HL-60 (cell line): ENCODE measurements at regions not wholly inside any gene's neighbourhood (a gene's known extent, or its start where the extent isn't known, plus 50 kb on each side); places are given as distances from the start of the nearest gene placed in this dataset.
"Not testable (repeated sequence)": the region's sequence is repeated elsewhere in the genome, so short reads cannot be mapped to it uniquely, and the experiment has no call there.

Experiments
- DNase-seq, 2 experiments: peaks; one replicate each; pipeline ENCODE4 v3.0.0-alpha.2; 2010 to 2020; ENCODE audit warnings: low read depth in 1 of 2, low spot score in 1 of 2
- H3K27ac ChIP-seq: fragments of 250-450 bp; sonication (Bioruptor Pico); replicated peaks from 2 replicates; pipeline ENCODE4 v1.5.1; 2020; ENCODE audit warnings: mild to moderate bottlenecking, moderate library complexity
- H3K27me3 ChIP-seq: fragments of 250-450 bp; sonication (Bioruptor Pico); 2 replicates; pipeline ENCODE4 v1.5.1; 2021; ENCODE audit warnings: mild to moderate bottlenecking, moderate library complexity; ENCODE audit not compliant: insufficient read depth, poor library complexity, severe bottlenecking
- H3K4me3 ChIP-seq: replicated peaks from 2 replicates; pipeline ENCODE4 v1.5.1; 2011; ENCODE audit warnings: mild to moderate bottlenecking, control low read depth, low read length; ENCODE audit not compliant: insufficient read depth
- GABPA ChIP-seq: IDR thresholded peaks from 2 replicates; pipeline ENCODE4 v1.6.1; 2012; ENCODE audit warnings: low read depth
- POLR2AphosphoS5 ChIP-seq: IDR thresholded peaks from 2 replicates; pipeline ENCODE4 v1.6.1; 2012; ENCODE audit warnings: low read depth
- SPI1 ChIP-seq: IDR thresholded peaks from 2 replicates; pipeline ENCODE4 v1.6.1; 2012; ENCODE audit warnings: low read depth, mild to moderate bottlenecking, borderline replicate concordance
- TF ChIP-seq, protein P1 (sequence below): IDR thresholded peaks from one replicate; pipeline ENCODE4 v1.5.1; 2011; ENCODE audit warnings: low read length, control low read depth, inconsistent platforms; ENCODE audit not compliant: insufficient read depth
- TF ChIP-seq, protein P2 (sequence below): IDR thresholded peaks from 2 replicates; pipeline ENCODE4 v1.6.1; 2012; ENCODE audit warnings: low read depth; ENCODE audit not compliant: insufficient replicate concordance

DNA sequence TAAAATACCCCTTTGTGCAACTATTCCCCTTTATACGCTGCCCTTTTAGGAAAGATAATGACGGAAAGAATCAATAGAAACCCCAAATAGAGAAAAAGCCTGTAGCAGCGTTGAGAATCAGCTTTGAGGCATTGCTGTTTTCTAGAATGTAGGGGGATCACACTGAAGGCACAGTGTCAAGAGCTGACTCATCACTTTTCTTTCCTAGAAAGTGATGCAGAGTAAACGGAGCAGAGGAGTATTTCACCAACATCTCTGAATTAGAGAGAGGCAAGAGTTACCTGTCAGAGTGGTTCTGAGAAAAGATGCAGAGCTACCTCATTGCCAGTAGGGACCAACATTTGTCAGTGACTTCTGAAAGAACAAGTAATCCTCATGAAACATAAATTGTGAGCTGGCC, 269.8 kb upstream of the TMC3 start:
- H3K27ac ChIP-seq: no peak overlapping the region
- H3K4me3 ChIP-seq: no peak overlapping the region
- H3K27me3 ChIP-seq: no peaks in the 10 kb centered on the region
- DNase-seq: no peak
- TF ChIP-seq, protein P1, sequence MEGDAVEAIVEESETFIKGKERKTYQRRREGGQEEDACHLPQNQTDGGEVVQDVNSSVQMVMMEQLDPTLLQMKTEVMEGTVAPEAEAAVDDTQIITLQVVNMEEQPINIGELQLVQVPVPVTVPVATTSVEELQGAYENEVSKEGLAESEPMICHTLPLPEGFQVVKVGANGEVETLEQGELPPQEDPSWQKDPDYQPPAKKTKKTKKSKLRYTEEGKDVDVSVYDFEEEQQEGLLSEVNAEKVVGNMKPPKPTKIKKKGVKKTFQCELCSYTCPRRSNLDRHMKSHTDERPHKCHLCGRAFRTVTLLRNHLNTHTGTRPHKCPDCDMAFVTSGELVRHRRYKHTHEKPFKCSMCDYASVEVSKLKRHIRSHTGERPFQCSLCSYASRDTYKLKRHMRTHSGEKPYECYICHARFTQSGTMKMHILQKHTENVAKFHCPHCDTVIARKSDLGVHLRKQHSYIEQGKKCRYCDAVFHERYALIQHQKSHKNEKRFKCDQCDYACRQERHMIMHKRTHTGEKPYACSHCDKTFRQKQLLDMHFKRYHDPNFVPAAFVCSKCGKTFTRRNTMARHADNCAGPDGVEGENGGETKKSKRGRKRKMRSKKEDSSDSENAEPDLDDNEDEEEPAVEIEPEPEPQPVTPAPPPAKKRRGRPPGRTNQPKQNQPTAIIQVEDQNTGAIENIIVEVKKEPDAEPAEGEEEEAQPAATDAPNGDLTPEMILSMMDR: no peak
- no peak for TF ChIP-seq SPI1
- TF ChIP-seq GABPA: no peak
- no peak for TF ChIP-seq POLR2AphosphoS5
- TF ChIP-seq, protein P2, sequence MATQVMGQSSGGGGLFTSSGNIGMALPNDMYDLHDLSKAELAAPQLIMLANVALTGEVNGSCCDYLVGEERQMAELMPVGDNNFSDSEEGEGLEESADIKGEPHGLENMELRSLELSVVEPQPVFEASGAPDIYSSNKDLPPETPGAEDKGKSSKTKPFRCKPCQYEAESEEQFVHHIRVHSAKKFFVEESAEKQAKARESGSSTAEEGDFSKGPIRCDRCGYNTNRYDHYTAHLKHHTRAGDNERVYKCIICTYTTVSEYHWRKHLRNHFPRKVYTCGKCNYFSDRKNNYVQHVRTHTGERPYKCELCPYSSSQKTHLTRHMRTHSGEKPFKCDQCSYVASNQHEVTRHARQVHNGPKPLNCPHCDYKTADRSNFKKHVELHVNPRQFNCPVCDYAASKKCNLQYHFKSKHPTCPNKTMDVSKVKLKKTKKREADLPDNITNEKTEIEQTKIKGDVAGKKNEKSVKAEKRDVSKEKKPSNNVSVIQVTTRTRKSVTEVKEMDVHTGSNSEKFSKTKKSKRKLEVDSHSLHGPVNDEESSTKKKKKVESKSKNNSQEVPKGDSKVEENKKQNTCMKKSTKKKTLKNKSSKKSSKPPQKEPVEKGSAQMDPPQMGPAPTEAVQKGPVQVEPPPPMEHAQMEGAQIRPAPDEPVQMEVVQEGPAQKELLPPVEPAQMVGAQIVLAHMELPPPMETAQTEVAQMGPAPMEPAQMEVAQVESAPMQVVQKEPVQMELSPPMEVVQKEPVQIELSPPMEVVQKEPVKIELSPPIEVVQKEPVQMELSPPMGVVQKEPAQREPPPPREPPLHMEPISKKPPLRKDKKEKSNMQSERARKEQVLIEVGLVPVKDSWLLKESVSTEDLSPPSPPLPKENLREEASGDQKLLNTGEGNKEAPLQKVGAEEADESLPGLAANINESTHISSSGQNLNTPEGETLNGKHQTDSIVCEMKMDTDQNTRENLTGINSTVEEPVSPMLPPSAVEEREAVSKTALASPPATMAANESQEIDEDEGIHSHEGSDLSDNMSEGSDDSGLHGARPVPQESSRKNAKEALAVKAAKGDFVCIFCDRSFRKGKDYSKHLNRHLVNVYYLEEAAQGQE: no peak

DNA sequence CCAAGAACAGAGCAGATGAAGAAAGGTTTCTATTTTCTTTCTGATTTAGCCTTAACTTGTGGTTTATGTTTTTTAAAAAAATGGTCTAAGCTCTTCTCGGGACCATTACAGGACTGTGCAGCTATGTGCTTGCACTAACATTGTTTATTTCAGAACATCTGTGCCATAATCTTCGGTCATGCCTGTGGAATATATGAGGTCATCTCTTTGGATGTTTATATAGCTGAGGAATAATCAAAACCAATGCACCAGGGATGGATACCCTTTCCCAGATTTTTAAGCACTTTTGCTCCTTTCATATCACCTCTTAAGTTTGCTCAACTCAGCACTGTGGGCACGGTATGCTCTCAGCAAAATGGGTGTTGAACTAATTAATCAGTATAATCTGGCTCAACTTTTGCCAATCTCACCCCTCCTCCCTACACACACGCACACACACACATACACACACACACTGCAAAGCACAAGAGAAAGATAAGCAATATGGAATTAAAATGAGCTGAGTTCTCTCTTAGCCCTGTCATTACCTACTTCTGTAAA, 268.5 kb upstream of the TMC3 start:
- no peak overlapping the region for H3K27ac ChIP-seq
- no peak overlapping the region for H3K4me3 ChIP-seq
- TF ChIP-seq POLR2AphosphoS5: no peak
- TF ChIP-seq, protein P2: no peak
- TF ChIP-seq, protein P1: no peak
- no peak for TF ChIP-seq SPI1
- TF ChIP-seq GABPA: no peak
- H3K27me3 ChIP-seq: no peaks in the 10 kb centered on the region
- DNase-seq: no peak

DNA sequence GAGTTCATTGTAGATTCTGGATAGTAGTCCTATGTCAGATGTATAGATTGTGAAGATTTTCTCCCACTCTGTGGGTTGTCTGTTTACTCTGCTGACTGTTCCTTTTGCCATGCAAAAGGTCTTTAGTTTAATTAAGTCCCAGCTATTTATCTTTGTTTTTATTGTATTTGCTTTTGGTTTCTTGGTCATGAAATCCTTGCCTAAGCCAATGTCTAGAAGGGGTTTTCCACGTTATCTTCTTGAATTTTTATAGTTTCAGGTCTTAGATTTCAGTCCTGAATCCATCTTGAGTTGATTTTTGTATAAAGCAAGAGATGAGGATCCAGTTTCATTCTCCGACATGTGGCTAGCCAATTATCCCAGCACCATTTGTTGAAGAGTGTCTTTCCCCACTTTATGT, 262.1 kb upstream of the TMC3 start:
- H3K4me3 ChIP-seq, DNase-seq, H3K27ac ChIP-seq, H3K27me3 ChIP-seq: not testable (repeated sequence)

DNA sequence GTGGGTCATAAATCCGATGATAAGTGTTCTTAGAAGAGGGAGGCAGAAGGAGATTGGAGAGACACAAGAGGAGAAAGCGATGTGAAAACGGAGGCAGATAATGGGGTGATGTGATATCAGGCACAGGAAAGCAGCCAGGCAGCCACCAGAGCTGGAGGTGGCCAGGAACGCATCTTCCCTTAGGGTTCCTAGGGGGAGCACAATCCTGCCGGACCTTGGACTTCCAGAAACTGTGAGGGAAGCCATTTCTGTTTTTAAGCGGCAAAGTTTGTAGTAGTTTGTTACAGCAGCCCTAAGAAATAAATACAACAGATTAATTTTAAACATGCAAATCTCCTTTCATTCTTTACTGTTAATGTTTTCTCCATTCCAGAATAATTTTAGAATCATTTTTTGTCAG, 259.9 kb upstream of the TMC3 start:
- no peak for DNase-seq
- Histone ChIP-seq H3K27me3 (no peaks in the 10 kb centered on the region), H3K4me3 (no peak overlapping the region), H3K27ac (no peak overlapping the region)
- TF ChIP-seq, protein P1: no peak
- no peak for TF ChIP-seq SPI1
- TF ChIP-seq POLR2AphosphoS5: no peak
- no peak for TF ChIP-seq GABPA
- TF ChIP-seq, protein P2: no peak
